Hematopoietic multipotent progenitor cell treated with erythropoietin and hydrocortisone succinate and interleukin-3 and kit ligand, for 8 days (in vitro differentiated cells): ENCODE measurements at regions not wholly inside any gene's neighbourhood (a gene's known extent, or its start where the extent isn't known, plus 50 kb on each side); places are given as distances from the start of the nearest gene placed in this dataset.
"Not testable (repeated sequence)": the region's sequence is repeated elsewhere in the genome, so short reads cannot be mapped to it uniquely, and the experiment has no call there.

Source experiments
- DNase-seq: peaks from one replicate; pipeline ENCODE4 v3.0.0-alpha.2; 2015

DNA sequence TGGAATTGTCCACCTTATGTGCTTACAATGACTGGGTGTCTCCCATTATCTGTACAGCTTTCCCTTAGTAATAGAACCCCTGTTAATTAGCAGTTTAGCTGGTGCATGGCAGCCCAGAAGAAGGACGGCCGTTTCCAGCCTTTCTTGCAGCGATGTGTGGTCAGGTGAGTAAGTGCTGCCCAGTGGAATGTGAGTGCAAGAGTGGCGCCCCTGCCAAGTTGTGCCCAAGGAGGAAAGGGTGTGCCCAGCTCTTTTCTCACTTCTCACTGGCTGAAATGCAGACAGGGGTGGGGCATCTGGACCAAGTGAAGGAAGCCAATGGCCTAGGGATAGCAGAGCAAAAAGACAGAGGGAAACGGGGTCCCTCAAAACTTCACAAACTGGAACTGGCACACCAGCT, 296.8 kb downstream of the PREX1 start:
- DNase-seq, result no peak

DNA sequence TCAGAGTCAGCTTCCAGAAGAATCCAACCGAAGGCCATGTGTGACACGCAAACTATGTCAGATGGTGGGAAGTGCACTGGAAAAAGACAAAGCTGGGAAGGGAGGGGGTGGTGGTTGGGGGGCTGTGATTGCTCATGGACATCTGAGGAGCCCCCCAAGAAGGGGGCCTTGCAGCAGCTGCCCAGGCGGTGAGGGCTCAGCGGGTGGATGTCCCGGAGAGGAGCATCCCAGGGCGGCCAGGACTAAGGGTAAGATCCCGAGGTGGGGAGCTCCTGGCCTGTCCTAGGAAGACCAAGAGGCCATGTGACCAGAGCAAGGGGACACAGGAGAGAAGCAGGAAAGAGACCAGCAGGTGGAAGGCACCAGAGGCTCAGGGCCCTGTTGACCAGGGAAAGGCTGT, 299.5 kb downstream of the PREX1 start:
- no peak for DNase-seq

DNA sequence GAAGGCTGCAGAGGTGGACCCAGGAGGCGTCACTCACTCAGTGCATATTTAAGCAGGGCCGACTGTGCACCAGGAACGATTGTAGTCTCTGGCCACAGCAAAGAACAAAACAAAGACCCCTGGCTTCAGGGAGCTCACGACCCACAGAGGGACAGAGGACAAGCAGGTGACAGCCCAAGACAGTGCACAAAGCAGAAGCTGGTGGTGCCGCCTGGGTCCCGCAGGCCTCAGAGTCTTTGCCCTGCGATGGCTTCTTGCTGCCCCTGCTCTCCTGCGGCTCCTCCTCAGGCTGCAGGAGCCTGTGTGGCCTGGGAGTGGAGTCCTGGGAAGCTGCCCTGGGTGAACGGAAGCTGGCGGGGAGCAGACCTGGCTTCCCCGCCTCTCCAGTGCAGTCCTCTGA, 300.0 kb downstream of the PREX1 start:
- no peak for DNase-seq

DNA sequence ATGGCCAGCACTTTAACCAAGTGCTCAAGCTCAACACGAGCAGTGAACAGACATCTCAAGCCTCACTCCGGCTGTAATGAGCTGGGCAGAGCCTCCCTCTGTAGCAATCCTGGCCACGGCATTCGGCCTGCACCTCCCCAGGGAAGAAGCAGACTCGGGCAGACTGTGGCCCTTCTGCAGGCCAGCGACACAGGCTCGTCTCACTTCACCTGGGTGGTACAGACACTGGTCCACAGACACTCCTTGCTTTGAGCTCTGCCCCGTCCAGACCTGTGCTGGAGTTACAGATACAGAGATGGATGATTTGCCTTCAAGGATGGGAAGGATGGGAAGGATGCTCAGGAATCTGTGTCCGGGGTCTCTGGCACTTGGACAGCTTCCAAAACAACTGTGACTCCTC, 300.9 kb downstream of the PREX1 start:
- DNase-seq, result no peak

DNA sequence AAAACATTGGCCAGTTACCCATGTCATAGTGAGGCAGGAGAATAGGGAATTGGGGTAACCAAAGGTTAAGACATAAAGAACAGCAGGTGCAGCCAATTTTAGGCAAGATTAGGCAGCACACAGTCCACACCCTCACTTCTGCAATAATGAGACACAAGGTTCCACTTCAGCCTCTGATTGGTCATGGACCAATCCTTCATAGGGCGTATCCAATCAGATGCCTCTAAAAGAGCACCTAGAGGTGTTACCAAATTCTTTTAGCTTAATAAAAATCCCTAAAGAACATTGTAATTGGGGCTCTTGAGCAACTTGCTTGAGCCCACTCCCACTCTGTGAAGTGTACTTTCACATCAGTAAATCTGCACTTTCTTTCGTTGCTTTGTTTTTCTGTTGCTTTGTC, 302.4 kb downstream of the PREX1 start:
- DNase-seq, result no peak

DNA sequence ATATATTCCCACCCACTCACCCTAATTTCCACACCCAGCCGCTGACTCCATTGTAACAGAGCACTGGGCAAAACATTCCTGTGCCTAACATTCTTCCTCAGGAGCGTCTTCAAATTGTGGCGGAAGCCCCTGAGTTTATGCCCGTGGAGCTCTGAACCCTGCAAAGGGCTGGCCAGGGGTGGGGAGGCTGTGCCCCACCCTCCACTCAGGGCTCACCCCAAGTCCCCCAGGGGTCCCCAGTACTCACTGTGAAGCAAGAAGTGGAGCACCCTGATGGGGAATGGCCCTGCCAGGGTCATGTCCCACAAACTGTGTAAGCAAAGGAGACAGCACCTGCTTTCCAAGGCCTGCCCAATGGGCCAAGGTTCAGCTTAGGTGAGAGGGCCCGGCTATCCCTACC, 303.2 kb downstream of the PREX1 start:
- DNase-seq, result no peak

DNA sequence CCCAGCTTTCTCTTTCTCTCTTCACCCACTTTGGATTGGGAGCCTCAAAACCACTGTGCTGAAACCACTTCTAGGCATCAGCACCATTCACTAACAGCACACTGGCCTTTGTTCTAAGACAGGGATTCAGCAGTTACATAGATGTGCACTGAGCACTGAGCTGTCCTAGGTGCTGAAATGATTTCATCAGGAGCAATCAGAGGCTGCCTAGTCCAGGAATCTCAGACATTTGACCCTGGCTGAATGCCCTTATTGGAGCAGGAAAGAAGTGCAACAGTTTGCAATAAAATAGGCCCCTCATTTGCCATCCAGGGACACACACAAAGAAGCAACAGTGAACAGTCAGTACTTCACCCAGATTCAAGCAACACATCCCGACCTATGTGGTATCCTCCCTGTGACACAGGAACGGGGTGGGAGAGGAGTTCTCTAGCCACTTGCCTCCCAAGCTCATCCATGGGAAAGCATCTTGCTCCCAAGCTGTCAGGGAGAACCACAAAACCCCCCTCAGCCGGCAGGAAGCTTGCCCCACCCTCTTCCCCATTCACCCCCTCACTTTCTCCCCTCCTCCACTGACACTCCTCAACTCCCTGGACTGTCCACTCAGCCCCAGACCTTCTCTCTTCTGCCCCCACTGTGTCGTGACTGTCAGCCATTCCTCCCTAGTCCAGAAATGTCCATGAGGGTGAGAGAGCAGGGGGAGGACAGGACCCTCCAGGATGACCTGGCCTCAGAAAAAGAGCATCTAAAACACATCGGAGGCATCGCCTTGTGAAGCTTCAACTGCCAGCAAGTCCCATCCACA, 304.4 kb downstream of the PREX1 start:
- DNase-seq, result peak; percentile 45

DNA sequence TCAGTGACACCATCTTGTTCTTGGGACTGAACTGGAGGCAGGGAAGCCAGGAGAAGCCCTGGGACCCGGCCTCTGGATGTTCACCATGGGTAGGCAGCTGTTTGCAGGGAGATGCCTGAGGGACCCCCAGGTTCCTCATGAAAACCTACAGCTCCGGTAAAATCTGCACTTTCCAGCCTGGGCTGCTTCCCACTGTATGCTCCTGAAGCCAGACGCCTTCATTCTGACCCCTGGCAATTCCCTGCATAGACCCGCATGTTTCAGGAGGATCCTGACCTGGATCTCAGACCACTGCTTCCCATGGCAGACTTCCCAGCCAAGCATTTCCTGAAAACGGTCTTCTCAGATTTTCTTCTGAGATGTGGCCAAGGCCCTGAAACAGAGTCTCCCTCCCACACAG, 306.7 kb downstream of the PREX1 start:
- DNase-seq, result no peak

DNA sequence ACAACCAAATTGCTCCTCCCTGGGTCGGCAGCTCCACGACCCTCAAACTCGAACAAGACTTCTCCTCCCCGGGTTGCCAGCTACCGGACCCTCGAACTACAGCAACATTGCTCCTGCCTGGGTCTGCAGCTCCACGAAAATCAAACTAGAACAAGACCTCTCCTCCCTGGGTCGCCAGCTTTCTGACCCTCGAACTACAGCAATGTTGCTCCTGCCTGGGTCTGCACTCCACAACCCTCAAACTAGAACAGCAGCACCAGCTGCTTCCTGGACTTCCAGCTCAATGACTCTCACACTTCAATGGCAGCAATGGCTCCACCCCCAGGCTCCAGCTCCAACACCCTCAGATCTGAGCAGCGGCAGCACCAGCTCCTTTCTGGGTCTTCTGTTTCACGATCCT, 311.6 kb downstream of the PREX1 start:
- DNase-seq, result not testable (repeated sequence)

DNA sequence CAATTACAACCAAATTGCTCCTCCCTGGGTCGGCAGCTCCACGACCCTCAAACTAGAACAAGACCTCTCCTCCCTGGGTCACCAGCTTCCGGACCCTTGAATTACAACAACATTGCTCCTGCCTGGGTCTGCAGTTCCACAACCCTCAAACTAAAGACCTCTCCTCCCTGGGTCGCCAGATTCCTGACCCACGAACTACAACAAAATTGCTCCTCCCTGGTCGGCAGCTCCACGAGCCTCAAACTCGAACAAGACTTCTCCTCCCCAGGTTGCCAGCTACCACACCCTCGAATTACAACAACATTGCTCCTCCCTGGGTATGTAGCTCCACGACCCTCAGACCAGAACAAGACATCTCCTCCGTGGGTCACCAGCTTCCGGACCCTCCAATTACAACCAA, 313.2 kb downstream of the PREX1 start:
- not testable (repeated sequence) for DNase-seq

DNA sequence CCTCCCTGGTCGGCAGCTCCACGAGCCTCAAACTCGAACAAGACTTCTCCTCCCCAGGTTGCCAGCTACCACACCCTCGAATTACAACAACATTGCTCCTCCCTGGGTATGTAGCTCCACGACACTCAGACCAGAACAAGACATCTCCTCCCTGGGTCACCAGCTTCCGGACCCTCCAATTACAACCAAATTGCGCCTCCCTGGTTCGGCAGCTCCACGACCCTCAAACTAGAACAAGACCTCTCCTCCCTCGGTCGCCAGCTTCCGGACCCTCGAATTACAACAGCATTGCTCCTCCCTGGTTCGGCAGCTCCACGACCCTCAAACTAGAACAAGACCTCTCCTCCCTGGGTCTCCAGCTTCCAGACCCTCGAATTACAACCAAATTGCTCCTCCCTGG, 315.3 kb downstream of the PREX1 start:
- not testable (repeated sequence) for DNase-seq

DNA sequence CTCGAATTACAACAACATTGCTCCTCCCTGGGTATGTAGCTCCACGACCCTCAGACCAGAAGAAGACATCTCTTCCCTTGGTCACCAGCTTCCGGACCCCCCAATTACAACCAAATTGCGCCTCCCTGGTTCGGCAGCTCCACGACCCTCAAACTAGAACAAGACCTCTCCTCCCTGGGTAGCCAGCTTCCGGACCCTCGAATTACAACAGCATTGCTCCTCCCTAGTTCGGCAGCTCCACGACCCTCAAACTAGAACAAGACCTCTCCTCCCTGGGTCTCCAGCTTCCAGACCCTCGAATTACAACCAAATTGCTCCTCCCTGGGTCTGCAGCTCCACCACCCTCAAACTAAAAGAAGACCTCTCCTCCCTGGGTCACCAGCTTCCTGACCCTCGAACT, 322.7 kb downstream of the PREX1 start:
- not testable (repeated sequence) for DNase-seq

DNA sequence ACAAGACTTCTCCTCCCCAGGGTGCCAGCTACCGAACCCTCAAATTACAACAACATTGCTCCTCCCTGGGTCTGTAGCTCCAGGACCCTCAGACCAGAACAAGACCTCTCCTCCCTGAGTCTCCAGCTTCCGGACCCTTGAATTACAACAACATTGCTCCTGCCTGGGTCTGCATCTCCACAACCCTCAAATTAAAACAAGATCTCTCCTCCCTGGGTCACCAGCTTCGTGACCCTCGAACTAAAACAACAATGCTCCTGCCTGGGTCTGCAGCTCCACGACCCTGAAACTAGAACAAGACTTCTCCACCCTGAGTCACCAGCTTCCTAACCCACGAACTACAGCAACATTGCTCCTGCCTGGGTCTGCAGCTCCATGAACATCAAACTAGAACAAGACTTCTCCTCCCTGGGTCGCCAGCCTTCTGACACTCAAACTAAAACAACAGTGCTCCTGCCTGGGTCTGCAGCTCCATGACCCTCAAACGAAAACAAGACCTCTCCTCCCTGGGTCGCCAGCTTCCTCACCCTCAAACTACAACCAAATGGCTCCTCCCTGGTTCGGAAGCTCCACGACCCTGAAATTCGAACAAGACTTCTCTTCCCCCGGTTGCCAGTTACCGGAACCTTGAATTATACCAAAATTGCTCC, 324.5 kb downstream of the PREX1 start:
- no peak for DNase-seq

DNA sequence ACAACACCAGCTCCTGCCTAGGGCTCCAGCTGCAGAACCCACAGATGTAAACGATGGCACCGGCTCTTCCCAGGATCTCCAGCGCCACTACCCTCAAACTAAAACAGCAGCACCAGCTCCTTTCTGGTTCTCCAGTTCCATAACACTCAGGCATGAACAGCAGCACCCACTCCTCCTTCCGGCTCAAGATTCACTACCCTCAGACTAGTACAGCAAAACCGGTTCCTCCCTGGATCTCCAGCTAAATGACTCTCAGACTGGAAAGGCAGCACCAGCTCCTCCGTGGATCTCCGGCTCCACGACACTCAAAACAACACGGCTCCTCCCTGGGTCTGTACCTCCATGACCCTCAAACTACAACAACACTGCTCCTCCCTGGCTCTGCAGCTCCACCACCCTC, 325.0 kb downstream of the PREX1 start:
- no peak for DNase-seq

DNA sequence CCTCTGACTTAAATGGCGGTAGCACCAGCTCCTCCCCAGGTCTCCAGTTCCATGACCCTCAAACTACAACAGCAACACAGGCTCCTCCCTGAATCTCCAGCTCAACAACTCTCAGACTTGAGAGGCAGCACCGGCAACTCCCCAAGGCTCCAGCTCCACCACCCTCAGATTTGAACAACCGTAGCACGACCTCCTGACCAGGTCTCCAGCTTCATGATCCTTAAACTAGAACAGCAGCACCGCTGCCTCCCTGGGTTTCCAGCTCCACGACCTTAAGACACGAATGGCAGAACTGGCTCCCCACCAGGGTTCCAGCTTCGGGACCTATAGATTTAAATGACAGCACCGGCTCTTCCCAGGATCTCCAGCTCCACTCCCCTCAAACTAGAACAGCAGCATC, 325.8 kb downstream of the PREX1 start:
- DNase-seq, result no peak

DNA sequence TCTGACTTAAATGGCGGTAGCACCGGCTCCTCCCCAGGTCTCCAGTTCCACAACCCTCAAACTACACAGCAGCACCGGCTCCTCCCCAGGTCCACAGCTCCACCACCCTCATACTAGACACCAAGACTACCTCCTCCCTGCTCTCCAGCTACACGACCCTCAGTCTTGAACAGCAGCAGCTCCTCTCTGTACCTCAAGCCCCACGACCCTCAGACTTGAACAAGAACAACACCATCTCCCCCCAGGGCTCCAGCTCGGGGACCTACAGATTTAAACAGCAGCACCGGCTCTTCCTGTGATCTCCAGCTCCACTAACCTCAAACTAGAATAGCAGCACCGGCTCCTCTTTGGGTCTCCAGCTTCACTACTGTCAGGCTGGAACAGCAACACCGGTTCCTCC, 326.9 kb downstream of the PREX1 start:
- DNase-seq, result not testable (repeated sequence)

DNA sequence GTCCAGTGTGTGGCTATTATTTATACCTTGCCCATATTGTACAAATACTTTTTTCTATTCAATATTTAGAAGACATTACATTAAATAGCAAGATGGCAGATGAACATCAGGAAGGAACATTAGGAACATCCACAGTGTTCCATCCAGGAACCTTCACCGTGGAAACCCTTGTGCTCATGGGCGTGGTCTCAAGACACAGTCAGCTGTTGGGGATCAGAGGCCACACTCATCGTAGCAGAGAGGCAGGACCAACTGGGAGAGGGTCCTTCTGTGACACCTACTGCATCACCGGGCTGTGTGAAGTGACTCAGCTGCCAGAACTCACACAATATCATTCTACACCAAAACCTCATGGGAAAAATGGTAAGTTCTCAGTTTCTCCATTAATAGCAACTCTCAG, 328.9 kb downstream of the PREX1 start:
- not testable (repeated sequence) for DNase-seq

DNA sequence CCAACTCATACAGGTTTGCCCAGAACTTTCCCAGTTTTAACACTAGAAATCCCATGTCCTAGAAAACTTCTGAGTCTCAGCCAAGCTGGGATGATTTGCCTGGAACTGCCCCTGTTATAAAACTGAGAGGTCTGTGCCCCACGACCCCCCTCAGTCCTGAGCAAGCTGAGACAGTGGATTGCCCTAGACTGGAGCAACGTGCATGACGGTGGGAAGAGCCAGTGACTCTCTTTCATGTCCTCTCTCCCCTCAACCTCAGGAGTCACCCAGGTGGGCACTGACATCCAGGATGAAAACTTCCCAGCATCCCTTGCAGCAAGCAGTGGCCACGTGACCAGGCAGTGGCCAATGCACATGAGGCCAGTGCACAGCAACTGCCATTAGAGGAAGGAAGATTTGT, 329.7 kb downstream of the PREX1 start:
- DNase-seq, result not testable (repeated sequence)

DNA sequence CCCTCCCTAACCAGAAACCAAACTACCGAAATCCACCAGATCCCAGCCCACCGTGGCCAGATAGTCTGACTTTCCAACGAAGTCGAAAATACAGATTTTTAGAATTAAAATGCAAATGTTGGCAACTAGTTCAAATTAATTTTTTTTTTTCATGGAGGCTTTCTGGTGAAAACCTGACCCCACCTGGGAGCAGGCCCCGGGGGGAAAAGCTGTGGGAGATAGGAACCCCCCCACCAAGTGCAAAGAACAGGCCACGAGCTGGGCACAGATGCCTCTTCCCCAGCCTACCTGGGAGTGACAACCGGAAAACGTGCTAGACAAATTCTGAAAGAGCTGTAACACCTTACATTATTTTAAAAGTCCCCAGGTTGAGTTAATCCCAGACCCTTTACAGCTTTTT, 333.8 kb downstream of the PREX1 start:
- no peak for DNase-seq

DNA sequence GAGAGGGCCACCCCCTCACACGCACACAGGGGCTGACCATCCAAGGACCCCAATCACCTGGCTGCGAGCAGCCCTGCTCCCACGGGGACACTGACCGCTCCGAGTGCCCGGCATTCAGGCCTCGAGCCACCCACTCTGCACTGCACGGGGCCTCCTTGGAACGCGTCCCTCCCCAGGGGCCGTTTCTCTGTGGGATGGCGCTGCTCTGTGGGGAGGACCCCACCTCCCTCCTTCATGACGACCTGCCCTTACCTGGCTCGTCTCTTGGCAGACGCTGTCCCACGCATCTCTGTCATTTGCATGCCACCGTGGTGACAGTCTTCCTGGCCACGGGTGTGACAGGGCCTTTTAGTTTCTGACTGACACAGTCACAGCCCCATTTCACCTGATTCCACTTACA, 334.5 kb downstream of the PREX1 start:
- not testable (repeated sequence) for DNase-seq

DNA sequence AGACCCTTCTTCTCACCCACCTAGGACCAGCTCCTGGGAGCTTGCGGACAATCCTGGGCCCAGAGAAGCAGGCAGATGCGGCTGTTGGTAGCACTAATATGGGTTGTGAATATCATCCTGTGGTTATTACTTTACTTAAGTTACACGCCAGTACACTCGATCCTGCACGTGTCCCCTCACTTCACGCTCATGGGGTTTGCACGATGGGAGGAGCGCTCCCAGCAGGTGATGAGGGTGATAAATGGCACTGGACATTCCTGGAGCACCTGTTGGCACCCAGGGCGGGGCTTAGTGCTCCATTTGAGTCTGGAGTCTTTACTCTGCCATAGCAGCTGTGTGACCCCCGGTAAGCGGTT, 335.1 kb downstream of the PREX1 start:
- DNase-seq, result no peak

DNA sequence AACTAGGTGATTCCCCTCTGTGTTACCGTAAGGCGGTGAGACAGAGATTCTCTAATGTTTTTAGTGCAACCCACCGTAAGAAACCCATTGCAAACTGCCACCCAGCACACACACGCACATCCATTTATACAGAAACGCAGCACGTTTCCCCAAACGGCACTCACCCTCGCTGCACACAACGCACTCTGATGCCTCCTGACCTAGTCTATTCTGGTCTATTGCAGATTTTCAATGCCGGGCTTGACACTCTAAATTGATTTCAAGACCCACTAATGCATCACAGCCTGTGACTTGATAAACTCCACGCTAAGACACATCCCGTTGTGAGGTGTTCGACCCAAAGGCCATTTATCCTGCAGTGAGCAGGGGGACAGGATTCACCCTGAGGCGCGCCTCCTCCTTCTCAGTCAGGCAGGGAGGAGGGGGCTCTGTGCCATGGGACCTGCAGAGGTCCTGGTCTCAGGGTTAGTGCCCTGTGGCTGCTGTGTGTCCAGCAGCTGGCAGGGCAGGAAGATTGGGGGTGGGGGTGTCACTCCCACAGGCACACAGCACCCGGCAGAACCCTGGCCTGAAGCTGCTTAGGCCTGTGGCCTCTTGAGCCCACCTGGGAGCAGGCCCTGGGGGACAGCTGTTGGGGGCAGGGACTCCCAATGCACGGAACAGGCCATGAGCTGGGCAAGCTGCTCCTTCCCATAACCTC, 335.6 kb downstream of the PREX1 start:
- DNase-seq, result no peak

DNA sequence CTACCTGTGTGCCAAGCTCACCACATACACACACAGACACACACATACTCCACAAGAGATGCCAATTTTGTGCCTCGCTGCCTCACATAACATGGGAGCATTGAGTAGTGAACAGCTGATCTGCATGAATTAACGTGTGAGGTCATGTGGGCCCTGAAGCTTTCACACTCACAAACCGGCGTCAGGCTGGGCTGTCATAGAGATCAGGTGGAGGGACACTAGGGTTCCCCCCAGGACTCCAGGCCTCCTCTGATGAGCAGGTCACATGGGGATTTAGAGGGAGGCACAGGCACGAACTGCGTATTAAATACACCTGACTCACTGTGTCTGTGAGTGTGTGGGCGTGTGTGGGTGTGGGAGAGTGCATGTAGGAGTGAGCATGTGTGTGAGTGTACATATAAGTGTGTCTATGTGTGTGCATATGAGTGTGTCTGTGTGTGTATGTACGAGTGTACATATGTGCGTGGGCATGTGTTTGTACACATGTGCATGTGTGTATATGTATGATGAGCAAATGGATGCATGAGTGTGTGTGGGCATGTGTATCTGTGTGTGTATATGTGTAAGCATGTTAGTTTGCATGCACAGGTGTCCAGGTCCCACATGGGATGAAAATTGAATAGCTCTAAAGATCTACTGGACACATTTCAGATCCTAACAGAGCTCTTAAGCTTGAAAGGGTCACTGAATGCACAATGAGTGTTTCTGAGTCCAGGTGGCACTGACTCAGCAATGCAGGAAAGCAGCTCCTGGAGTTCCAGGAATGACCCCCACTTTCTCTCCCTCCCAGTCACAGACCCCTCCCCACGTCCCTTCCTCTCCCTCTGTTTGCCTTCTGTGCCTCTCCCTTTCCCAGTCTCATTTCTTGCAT, 336.6 kb downstream of the PREX1 start:
- no peak for DNase-seq
